HCT116 (cell line): ENCODE measurements at regions not wholly inside any gene's neighbourhood (a gene's known extent, or its start where the extent isn't known, plus 50 kb on each side); places are given as distances from the start of the nearest gene placed in this dataset.

Experiments
- ATAC-seq: fragments of 200-7000 bp; cut with Tn5 transposase; 2 replicates; pipeline ENCODE4 v1.9.1; 2020; ENCODE audit warnings: mild to moderate bottlenecking, moderate library complexity
- BruUV-seq: library from RNA; stranded (reverse); fragments of 400-500 nt; replicated peaks from 2 replicates; lab custom pipeline; 2021; lab: Mats Ljungman, UMichigan
- CTCF ChIA-PET: fragments of 300-600 bp; sonication (Branson Sonifier 250); formaldehyde crosslinking; loops from one replicate; lab custom pipeline; 2021; ENCODE audit warnings: antibody characterized with exemption; lab: Charles Lee
- POLR2A ChIA-PET: fragments of 300-600, 350-600 bp; sonication (Branson Sonifier 250); formaldehyde crosslinking; loops from one replicate; lab custom pipeline; 2021; ENCODE audit warnings: antibody characterized with exemption; lab: Charles Lee
- RAD21 ChIA-PET, 2 experiments: fragments of 300-600 bp; sonication (Branson Sonifier 250); formaldehyde crosslinking; loops; one replicate each; lab custom pipeline; 2023; ENCODE audit warnings: low total read pairs in 2 of 2; ENCODE audit not compliant: uncharacterized antibody in 2 of 2, unreplicated experiment in 2 of 2, low non-redundant PET in 1 of 2; lab: Charles Lee
- DNase-seq: peaks from one replicate; pipeline ENCODE4 v3.0.0-alpha.2; 2010; ENCODE audit warnings: low read depth, low spot score
- H2AFZ ChIP-seq: fragments of 200-600 bp; shearing (Covaris generic), sonication (generic); 2 replicates; pipeline ENCODE4 v1.6.1; 2017; ENCODE audit warnings: low read depth, mixed run types, mixed read lengths, antibody characterized with exemption, low read length; ENCODE audit not compliant: poor library complexity, severe bottlenecking
- H3K27ac ChIP-seq: 2 replicates; pipeline ENCODE4 v1.5.1; 2012; ENCODE audit warnings: low read depth, low read length
- H3K27me3 ChIP-seq: fragments of 200-600 bp; sonication (generic); 2 replicates; pipeline ENCODE4 v1.6.1; 2016; ENCODE audit warnings: mixed run types, low read length, mixed read lengths; ENCODE audit not compliant: insufficient read depth
- H3K36me3 ChIP-seq, 2 experiments: fragments of 200-500 bp in 1 of 2; fragments of 200-600 bp in 1 of 2; sonication (Bioruptor generic) in 1 of 2; sonication (generic) in 1 of 2; 2 replicates each; pipeline versions ENCODE4 v1.5.1 to v1.6.1; 2014 to 2016; ENCODE audit warnings: low read length in 2 of 2, inconsistent platforms in 1 of 2, mixed read lengths in 1 of 2, mixed run types in 1 of 2; ENCODE audit not compliant: insufficient read depth in 2 of 2, control insufficient read depth in 1 of 2
- H3K4me1 ChIP-seq, 2 experiments: fragments of 200-600 bp in 1 of 2; sonication (generic) in 1 of 2; 2 replicates each; pipeline versions ENCODE4 v1.5.1 to v1.6.1; 2012 to 2017; ENCODE audit warnings: low read length in 2 of 2, inconsistent platforms in 1 of 2, mild to moderate bottlenecking in 1 of 2, mixed read lengths in 1 of 2, mixed run types in 1 of 2, moderate library complexity in 1 of 2; ENCODE audit not compliant: insufficient read depth in 2 of 2, control insufficient read depth in 1 of 2
- H3K4me2 ChIP-seq: fragments of 200-600 bp; sonication (generic); 2 replicates; pipeline ENCODE4 v1.6.1; 2017; ENCODE audit warnings: mixed run types, low read length, mixed read lengths
- H3K4me3 ChIP-seq, 2 experiments: fragments of 200-600 bp in 1 of 2; sonication (generic) in 1 of 2; replicated peaks in 1 of 2; 2 replicates each; pipeline ENCODE4 v1.5.1; 2011 to 2016; ENCODE audit warnings: low read length in 2 of 2, control low read depth in 1 of 2, low read depth in 1 of 2, mild to moderate bottlenecking in 1 of 2, mixed read lengths in 1 of 2, mixed run types in 1 of 2
- H3K79me2 ChIP-seq: fragments of 200-600 bp; sonication (generic); 2 replicates; pipeline ENCODE4 v1.6.1; 2017; ENCODE audit warnings: mild to moderate bottlenecking, mixed run types, low read length, moderate library complexity, mixed read lengths; ENCODE audit not compliant: insufficient read depth
- H3K9ac ChIP-seq: fragments of 200-600 bp; sonication (generic); 2 replicates; pipeline ENCODE4 v1.6.1; 2016; ENCODE audit warnings: low read length, mixed read lengths
- H3K9me2 ChIP-seq: fragments of 200-600 bp; sonication (generic), shearing (Covaris generic); 2 replicates; pipeline ENCODE4 v1.6.1; 2017; ENCODE audit warnings: mixed run types, mild to moderate bottlenecking, moderate library complexity; ENCODE audit not compliant: insufficient read depth
- H3K9me3 ChIP-seq, 2 experiments: fragments of 200-500 bp in 1 of 2; fragments of 200-600 bp in 1 of 2; sonication (Bioruptor generic) in 1 of 2; sonication (generic) in 1 of 2; 2 replicates each; pipeline ENCODE4 v1.6.1; 2014 to 2017; ENCODE audit warnings: low read length in 2 of 2, mixed read lengths in 2 of 2, inconsistent platforms in 1 of 2, low read depth in 1 of 2, mild to moderate bottlenecking in 1 of 2, mixed run types in 1 of 2, moderate library complexity in 1 of 2; ENCODE audit not compliant: control insufficient read depth in 1 of 2, insufficient read depth in 1 of 2
- H4K20me1 ChIP-seq: fragments of 200-600 bp; sonication (generic), shearing (Covaris generic); 2 replicates; pipeline ENCODE4 v1.6.1; 2017; ENCODE audit warnings: mixed run types, mild to moderate bottlenecking, moderate library complexity; ENCODE audit not compliant: insufficient read depth
- CEBPB ChIP-seq: IDR thresholded peaks from 2 replicates; pipeline ENCODE4 v1.6.1; 2012; ENCODE audit warnings: low read depth
- EGR1 ChIP-seq: IDR thresholded peaks from 2 replicates; pipeline ENCODE4 v1.6.1; 2012; ENCODE audit warnings: low read depth
- EZH2phosphoT487 ChIP-seq: fragments of 200-600 bp; IDR thresholded peaks from 2 replicates; pipeline ENCODE4 v1.6.1; 2018; ENCODE audit warnings: antibody characterized with exemption, borderline replicate concordance
- FOSL1 ChIP-seq: IDR thresholded peaks from 2 replicates; pipeline ENCODE4 v1.6.1; 2012; ENCODE audit warnings: low read depth
- JUND ChIP-seq: IDR thresholded peaks from 2 replicates; pipeline ENCODE4 v1.6.1; 2012
- POLR2A ChIP-seq: IDR thresholded peaks from 2 replicates; pipeline ENCODE4 v1.7.0; 2011; ENCODE audit warnings: borderline replicate concordance; ENCODE audit not compliant: insufficient read depth, insufficient read length; ENCODE audit errors: extremely low read depth
- POLR2AphosphoS5 ChIP-seq: IDR thresholded peaks from 2 replicates; pipeline ENCODE4 v1.6.1; 2011; ENCODE audit warnings: mild to moderate bottlenecking, low read depth, low read length, moderate library complexity
- RAD21 ChIP-seq: IDR thresholded peaks from 2 replicates; pipeline ENCODE4 v1.6.1; 2012; ENCODE audit warnings: low read depth, mild to moderate bottlenecking
- SP1 ChIP-seq: IDR thresholded peaks from 2 replicates; pipeline ENCODE4 v1.6.1; 2012; ENCODE audit warnings: low read depth
- SRF ChIP-seq: IDR thresholded peaks from 2 replicates; pipeline ENCODE4 v1.6.1; 2012; ENCODE audit warnings: low read depth
- ZNF274 ChIP-seq: fragments of 200-500 bp; sonication (Bioruptor generic); IDR thresholded peaks from 2 replicates; pipeline ENCODE4 v1.6.1; 2014; ENCODE audit warnings: mild to moderate bottlenecking, low read depth, low read length, inconsistent platforms
- intact Hi-C: fragments of 100-400 bp; cut with micrococcal nuclease; formaldehyde crosslinking; loops from 2 replicates; pipeline ENCODE4 v1.10.0; 2022
- TF ChIP-seq, protein P1 (sequence below): IDR thresholded peaks from 2 replicates; pipeline ENCODE4 v1.6.1; 2012; ENCODE audit warnings: low read depth
- TF ChIP-seq, protein P2 (sequence below): IDR thresholded peaks from 2 replicates; pipeline ENCODE4 v1.6.1; 2012
- TF ChIP-seq, protein P3 (sequence below): IDR thresholded peaks from 2 replicates; pipeline ENCODE4 v1.6.1; 2011; ENCODE audit warnings: mild to moderate bottlenecking, low read length, moderate library complexity; ENCODE audit not compliant: insufficient replicate concordance; ENCODE audit errors: extremely low read depth

DNA sequence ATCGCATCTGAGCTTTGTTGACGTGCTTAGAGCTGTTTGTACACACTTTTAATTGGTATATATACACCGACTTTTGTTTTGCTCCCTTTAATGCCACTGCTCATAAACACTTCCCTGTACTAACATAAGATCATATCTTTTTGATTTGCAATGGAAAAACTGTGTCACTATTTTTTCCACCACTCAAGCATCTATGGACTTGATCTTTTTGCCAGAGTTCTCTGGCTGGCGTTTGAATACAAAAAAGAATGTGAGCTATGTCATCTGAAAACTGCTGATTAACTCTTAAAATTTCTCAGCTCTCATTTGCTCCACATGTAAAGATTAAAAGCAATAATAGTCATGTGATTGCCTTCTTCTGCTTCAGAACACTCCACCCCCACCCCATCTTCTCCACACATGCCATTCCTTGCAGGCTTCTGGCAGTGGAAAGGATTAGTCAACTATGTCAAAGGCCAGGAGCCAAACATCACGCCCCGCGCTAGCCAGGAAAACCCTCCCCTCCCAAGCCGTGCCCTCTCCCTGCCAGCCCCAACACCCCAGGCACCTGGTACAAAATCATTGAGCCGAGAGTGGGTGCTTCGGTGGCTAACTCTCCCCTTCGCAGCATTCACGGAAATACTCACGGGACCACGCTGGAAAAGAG lies 123.4 kb upstream of the MEF2A start:
- BruUV-seq, result no TSS peak
- H3K9ac ChIP-seq, result peak overlapping the region; percentile 14; the same call in 1 of the 2 replicates
- POLR2A ChIA-PET, result no interaction called here
- H2AFZ ChIP-seq, result peak overlapping the region; percentile 80
- no peaks in the 10 kb centered on the region for H3K79me2 ChIP-seq
- intact Hi-C loops, result no loop called here
- TF ChIP-seq, protein P1, sequence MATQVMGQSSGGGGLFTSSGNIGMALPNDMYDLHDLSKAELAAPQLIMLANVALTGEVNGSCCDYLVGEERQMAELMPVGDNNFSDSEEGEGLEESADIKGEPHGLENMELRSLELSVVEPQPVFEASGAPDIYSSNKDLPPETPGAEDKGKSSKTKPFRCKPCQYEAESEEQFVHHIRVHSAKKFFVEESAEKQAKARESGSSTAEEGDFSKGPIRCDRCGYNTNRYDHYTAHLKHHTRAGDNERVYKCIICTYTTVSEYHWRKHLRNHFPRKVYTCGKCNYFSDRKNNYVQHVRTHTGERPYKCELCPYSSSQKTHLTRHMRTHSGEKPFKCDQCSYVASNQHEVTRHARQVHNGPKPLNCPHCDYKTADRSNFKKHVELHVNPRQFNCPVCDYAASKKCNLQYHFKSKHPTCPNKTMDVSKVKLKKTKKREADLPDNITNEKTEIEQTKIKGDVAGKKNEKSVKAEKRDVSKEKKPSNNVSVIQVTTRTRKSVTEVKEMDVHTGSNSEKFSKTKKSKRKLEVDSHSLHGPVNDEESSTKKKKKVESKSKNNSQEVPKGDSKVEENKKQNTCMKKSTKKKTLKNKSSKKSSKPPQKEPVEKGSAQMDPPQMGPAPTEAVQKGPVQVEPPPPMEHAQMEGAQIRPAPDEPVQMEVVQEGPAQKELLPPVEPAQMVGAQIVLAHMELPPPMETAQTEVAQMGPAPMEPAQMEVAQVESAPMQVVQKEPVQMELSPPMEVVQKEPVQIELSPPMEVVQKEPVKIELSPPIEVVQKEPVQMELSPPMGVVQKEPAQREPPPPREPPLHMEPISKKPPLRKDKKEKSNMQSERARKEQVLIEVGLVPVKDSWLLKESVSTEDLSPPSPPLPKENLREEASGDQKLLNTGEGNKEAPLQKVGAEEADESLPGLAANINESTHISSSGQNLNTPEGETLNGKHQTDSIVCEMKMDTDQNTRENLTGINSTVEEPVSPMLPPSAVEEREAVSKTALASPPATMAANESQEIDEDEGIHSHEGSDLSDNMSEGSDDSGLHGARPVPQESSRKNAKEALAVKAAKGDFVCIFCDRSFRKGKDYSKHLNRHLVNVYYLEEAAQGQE, result no peak
- TF ChIP-seq, protein P2, sequence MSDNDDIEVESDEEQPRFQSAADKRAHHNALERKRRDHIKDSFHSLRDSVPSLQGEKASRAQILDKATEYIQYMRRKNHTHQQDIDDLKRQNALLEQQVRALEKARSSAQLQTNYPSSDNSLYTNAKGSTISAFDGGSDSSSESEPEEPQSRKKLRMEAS, result 0 out of 2 replicates have a peak, but pooled peaks have one; percentile 56
- no peak for TF ChIP-seq CEBPB
- TF ChIP-seq, protein P3, sequence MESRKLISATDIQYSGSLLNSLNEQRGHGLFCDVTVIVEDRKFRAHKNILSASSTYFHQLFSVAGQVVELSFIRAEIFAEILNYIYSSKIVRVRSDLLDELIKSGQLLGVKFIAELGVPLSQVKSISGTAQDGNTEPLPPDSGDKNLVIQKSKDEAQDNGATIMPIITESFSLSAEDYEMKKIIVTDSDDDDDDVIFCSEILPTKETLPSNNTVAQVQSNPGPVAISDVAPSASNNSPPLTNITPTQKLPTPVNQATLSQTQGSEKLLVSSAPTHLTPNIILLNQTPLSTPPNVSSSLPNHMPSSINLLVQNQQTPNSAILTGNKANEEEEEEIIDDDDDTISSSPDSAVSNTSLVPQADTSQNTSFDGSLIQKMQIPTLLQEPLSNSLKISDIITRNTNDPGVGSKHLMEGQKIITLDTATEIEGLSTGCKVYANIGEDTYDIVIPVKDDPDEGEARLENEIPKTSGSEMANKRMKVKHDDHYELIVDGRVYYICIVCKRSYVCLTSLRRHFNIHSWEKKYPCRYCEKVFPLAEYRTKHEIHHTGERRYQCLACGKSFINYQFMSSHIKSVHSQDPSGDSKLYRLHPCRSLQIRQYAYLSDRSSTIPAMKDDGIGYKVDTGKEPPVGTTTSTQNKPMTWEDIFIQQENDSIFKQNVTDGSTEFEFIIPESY, result no peak
- TF ChIP-seq EGR1, result no peak; the same call in 1 of the 2 replicates
- TF ChIP-seq EZH2phosphoT487, result no peak
- no peak for TF ChIP-seq POLR2A
- TF ChIP-seq POLR2AphosphoS5, result no peak
- TF ChIP-seq FOSL1, result peak; percentile 74
- TF ChIP-seq RAD21, result no peak
- TF ChIP-seq SP1, result peak; percentile 59; the same call in 1 of the 2 replicates
- no peak for TF ChIP-seq SRF
- TF ChIP-seq JUND, result no peak; the same call in 1 of the 2 replicates
- no peak for TF ChIP-seq ZNF274
- H3K27ac ChIP-seq, result no peak overlapping the region
- peak; percentile 55 for ATAC-seq
- peak; percentile 35 for DNase-seq
- H3K27me3 ChIP-seq, result no peaks in the 10 kb centered on the region
- no peaks in the 10 kb centered on the region for H3K36me3 ChIP-seq
- no peaks in the 10 kb centered on the region for H3K9me3 ChIP-seq
- no peaks in the 10 kb centered on the region for H3K9me2 ChIP-seq
- RAD21 ChIA-PET, result no interaction called here
- CTCF ChIA-PET, result interaction anchor here (1.1 kb wide), 1 partner anchor 261 kb away, joined by 3 read pairs; no protein-coding TSS in a partner anchor
- H3K4me1 ChIP-seq, result peaks cover 13 to 17% of the 10 kb centered on the region in 2 experiments
- peak overlapping the region; percentile 58 for H3K4me2 ChIP-seq
- no peaks in the 10 kb centered on the region for H4K20me1 ChIP-seq
- H3K4me3 ChIP-seq, result no peak overlapping the region
